ENCODE measurements at regions not wholly inside any gene's neighbourhood (a gene's known extent, or its start where the extent isn't known, plus 50 kb on each side); places are given as distances from the start of the nearest gene placed in this dataset.
A peak's percentile ranks its signal among the peaks of the same experiment; 100 is the strongest.

GRCh38 chr13:26456650-26457049 lies 100.8 kb upstream of the WASF3 start:
- H3K4me3 ChIP-seq (ENCODE audit: low read length), result no peak overlapping the region
- CTCF ChIA-PET, result interaction anchor here (1.1 kb wide), 1 partner anchor 39 kb away, joined by 3 read pairs; no protein-coding TSS in a partner anchor
- H3K4me3 Mint-ChIP-seq, result no peak overlapping the region
- no peak for DNase-seq
- no peaks in the 10 kb centered on the region for H3K36me3 Mint-ChIP-seq
- H3K27ac Mint-ChIP-seq, result no peak overlapping the region
- peaks cover 3 to 6% of the 10 kb centered on the region in 2 donors for H3K27me3 Mint-ChIP-seq
- peaks cover 0 to under 1% (median 0%) of the 10 kb centered on the region in 5 donors for H3K9me3 Mint-ChIP-seq
- H3K9me3 ChIP-seq (ENCODE audit: low read length), result no peaks in the 10 kb centered on the region
- H3K4me1 ChIP-seq (ENCODE audit: insufficient read depth, low read length), result no peaks in the 10 kb centered on the region
- H3K27ac ChIP-seq (ENCODE audit: low read depth, low read length), result no peak overlapping the region
- no peaks in the 10 kb centered on the region for H3K4me1 Mint-ChIP-seq
- POLR2A ChIA-PET, result no interaction called here
- H3K36me3 ChIP-seq (ENCODE audit: insufficient read depth, low read length), result no peaks in the 10 kb centered on the region
- H3K27me3 ChIP-seq (ENCODE audit: insufficient read depth, low read length, poor library complexity, severe bottlenecking), result no peaks in the 10 kb centered on the region

- Mint-ChIP-seq H3K27ac (no peak overlapping the region), H3K4me3 (no peak overlapping the region), H3K27me3 (peaks cover 3 to 11% of the 10 kb centered on the region in 2 donors), H3K4me1 (no peaks in the 10 kb centered on the region), H3K9me3 (no peaks in the 10 kb centered on the region), H3K36me3 (no peaks in the 10 kb centered on the region)
- ChIA-PET POLR2A (no interaction called here), CTCF (interaction anchor here (1.1 kb wide), 1 partner anchor 39 kb away, joined by 3 read pairs; no protein-coding TSS in a partner anchor)
- no peaks in the 10 kb centered on the region for H3K9me3 ChIP-seq (ENCODE audit: low read length)
- H3K27me3 ChIP-seq (ENCODE audit: insufficient read depth, low read length, poor library complexity, severe bottlenecking), result no peaks in the 10 kb centered on the region
- no peak for DNase-seq
- no peaks in the 10 kb centered on the region for H3K36me3 ChIP-seq (ENCODE audit: insufficient read depth, low read length)
- H3K27ac ChIP-seq (ENCODE audit: low read depth, low read length), result no peak overlapping the region
- H3K4me1 ChIP-seq (ENCODE audit: insufficient read depth, low read length), result no peaks in the 10 kb centered on the region
- H3K4me3 ChIP-seq (ENCODE audit: low read length), result no peak overlapping the region
Measured at GRCh38 chr13:26457212-26457611, 100.3 kb upstream of the WASF3 start.

- Mint-ChIP-seq H3K9me3 (no peaks in the 10 kb centered on the region), H3K4me1 (no peaks in the 10 kb centered on the region), H3K27ac (peak overlapping the region in 1 of 8 donors; percentile 6), H3K4me3 (no peak overlapping the region), H3K36me3 (no peaks in the 10 kb centered on the region), H3K27me3 (peaks cover 3 to 13% of the 10 kb centered on the region in 2 donors)
- H3K4me3 ChIP-seq (ENCODE audit: low read length), result no peak overlapping the region
- CTCF ChIA-PET, result no interaction called here
- no peaks in the 10 kb centered on the region for H3K27me3 ChIP-seq (ENCODE audit: insufficient read depth, low read length, poor library complexity, severe bottlenecking)
- H3K4me1 ChIP-seq (ENCODE audit: insufficient read depth, low read length), result no peaks in the 10 kb centered on the region
- no peak for DNase-seq
- no peaks in the 10 kb centered on the region for H3K9me3 ChIP-seq (ENCODE audit: low read length)
- no peaks in the 10 kb centered on the region for H3K36me3 ChIP-seq (ENCODE audit: insufficient read depth, low read length)
- POLR2A ChIA-PET, result no interaction called here
- no peak overlapping the region for H3K27ac ChIP-seq (ENCODE audit: low read depth, low read length)
Measured at GRCh38 chr13:26458196-26458749, 99.2 kb upstream of the WASF3 start.

GRCh38 chr13:26459276-26460131 lies 98.0 kb upstream of the WASF3 start:
- Histone ChIP-seq H3K4me1 (ENCODE audit: insufficient read depth, low read length) (no peaks in the 10 kb centered on the region), H3K4me3 (ENCODE audit: low read length) (no peak overlapping the region), H3K9me3 (ENCODE audit: low read length) (no peaks in the 10 kb centered on the region), H3K36me3 (ENCODE audit: insufficient read depth, low read length) (no peaks in the 10 kb centered on the region), H3K27me3 (ENCODE audit: insufficient read depth, low read length, poor library complexity, severe bottlenecking) (no peaks in the 10 kb centered on the region), H3K27ac (ENCODE audit: low read depth, low read length) (no peak overlapping the region)
- Mint-ChIP-seq H3K4me3 (no peak overlapping the region), H3K36me3 (no peaks in the 10 kb centered on the region), H3K4me1 (no peaks in the 10 kb centered on the region), H3K27me3 (peaks cover 3 to 17% of the 10 kb centered on the region in 2 donors), H3K27ac (no peak overlapping the region), H3K9me3 (no peaks in the 10 kb centered on the region)
- CTCF ChIA-PET, result no interaction called here
- POLR2A ChIA-PET, result no interaction called here
- no peak for DNase-seq

- Histone ChIP-seq H3K4me3 (ENCODE audit: low read length) (no peak overlapping the region), H3K4me1 (ENCODE audit: insufficient read depth, low read length) (no peaks in the 10 kb centered on the region), H3K27me3 (ENCODE audit: insufficient read depth, low read length, poor library complexity, severe bottlenecking) (no peaks in the 10 kb centered on the region), H3K27ac (ENCODE audit: low read depth, low read length) (no peak overlapping the region), H3K36me3 (ENCODE audit: insufficient read depth, low read length) (no peaks in the 10 kb centered on the region), H3K9me3 (ENCODE audit: low read length) (no peaks in the 10 kb centered on the region)
- POLR2A ChIA-PET, result no interaction called here
- no peak for DNase-seq
- Mint-ChIP-seq H3K27me3 (peaks cover 6 to 27% of the 10 kb centered on the region in 2 donors), H3K4me3 (no peak overlapping the region), H3K27ac (no peak overlapping the region), H3K9me3 (no peaks in the 10 kb centered on the region), H3K36me3 (no peaks in the 10 kb centered on the region), H3K4me1 (no peaks in the 10 kb centered on the region)
- CTCF ChIA-PET, result no interaction called here
Measured at GRCh38 chr13:26460648-26461047, 96.8 kb upstream of the WASF3 start.

GRCh38 chr13:26463296-26463695 lies 94.2 kb upstream of the WASF3 start:
- H3K9me3 Mint-ChIP-seq, result no peaks in the 10 kb centered on the region
- Histone ChIP-seq H3K36me3 (ENCODE audit: insufficient read depth, low read length) (no peaks in the 10 kb centered on the region), H3K27ac (ENCODE audit: low read depth, low read length) (no peak overlapping the region), H3K9me3 (ENCODE audit: low read length) (no peaks in the 10 kb centered on the region), H3K4me3 (ENCODE audit: low read length) (no peak overlapping the region), H3K4me1 (ENCODE audit: insufficient read depth, low read length) (no peaks in the 10 kb centered on the region), H3K27me3 (ENCODE audit: insufficient read depth, low read length, poor library complexity, severe bottlenecking) (no peaks in the 10 kb centered on the region)
- no peaks in the 10 kb centered on the region for H3K4me1 Mint-ChIP-seq
- H3K27ac Mint-ChIP-seq, result no peak overlapping the region
- no peak for DNase-seq
- no peak overlapping the region for H3K4me3 Mint-ChIP-seq
- CTCF ChIA-PET, result no interaction called here
- no peaks in the 10 kb centered on the region for H3K36me3 Mint-ChIP-seq
- peaks cover 8 to 27% of the 10 kb centered on the region in 2 donors for H3K27me3 Mint-ChIP-seq
- POLR2A ChIA-PET, result no interaction called here

- CTCF ChIA-PET, result no interaction called here
- Mint-ChIP-seq H3K27me3 (peaks cover 11 to 27% of the 10 kb centered on the region in 2 donors), H3K27ac (no peak overlapping the region), H3K4me1 (no peaks in the 10 kb centered on the region), H3K36me3 (no peaks in the 10 kb centered on the region), H3K4me3 (no peak overlapping the region), H3K9me3 (no peaks in the 10 kb centered on the region)
- no peak for DNase-seq
- no peak overlapping the region for H3K4me3 ChIP-seq (ENCODE audit: low read length)
- H3K36me3 ChIP-seq (ENCODE audit: insufficient read depth, low read length), result no peaks in the 10 kb centered on the region
- H3K27me3 ChIP-seq (ENCODE audit: insufficient read depth, low read length, poor library complexity, severe bottlenecking), result no peaks in the 10 kb centered on the region
- POLR2A ChIA-PET, result no interaction called here
- no peaks in the 10 kb centered on the region for H3K4me1 ChIP-seq (ENCODE audit: insufficient read depth, low read length)
- no peaks in the 10 kb centered on the region for H3K9me3 ChIP-seq (ENCODE audit: low read length)
- H3K27ac ChIP-seq (ENCODE audit: low read depth, low read length), result no peak overlapping the region
Measured at GRCh38 chr13:26463848-26464247, 93.6 kb upstream of the WASF3 start.

GRCh38 chr13:26465514-26465913 lies 92.0 kb upstream of the WASF3 start:
- Histone ChIP-seq H3K4me3 (ENCODE audit: low read length) (no peak overlapping the region), H3K27ac (ENCODE audit: low read depth, low read length) (no peak overlapping the region), H3K4me1 (ENCODE audit: insufficient read depth, low read length) (no peaks in the 10 kb centered on the region), H3K36me3 (ENCODE audit: insufficient read depth, low read length) (no peaks in the 10 kb centered on the region), H3K27me3 (ENCODE audit: insufficient read depth, low read length, poor library complexity, severe bottlenecking) (no peaks in the 10 kb centered on the region), H3K9me3 (ENCODE audit: low read length) (no peaks in the 10 kb centered on the region)
- POLR2A ChIA-PET, result no interaction called here
- no peak overlapping the region for H3K27ac Mint-ChIP-seq
- H3K27me3 Mint-ChIP-seq, result peaks cover 10 to 26% of the 10 kb centered on the region in 2 donors
- H3K36me3 Mint-ChIP-seq, result no peaks in the 10 kb centered on the region
- CTCF ChIA-PET, result no interaction called here
- no peak for DNase-seq
- H3K4me3 Mint-ChIP-seq, result no peak overlapping the region
- no peaks in the 10 kb centered on the region for H3K9me3 Mint-ChIP-seq
- H3K4me1 Mint-ChIP-seq, result no peaks in the 10 kb centered on the region
